ENCODE measurements at regions not wholly inside any gene's neighbourhood (a gene's known extent, or its start where the extent isn't known, plus 50 kb on each side); places are given as distances from the start of the nearest gene placed in this dataset.

DNA sequence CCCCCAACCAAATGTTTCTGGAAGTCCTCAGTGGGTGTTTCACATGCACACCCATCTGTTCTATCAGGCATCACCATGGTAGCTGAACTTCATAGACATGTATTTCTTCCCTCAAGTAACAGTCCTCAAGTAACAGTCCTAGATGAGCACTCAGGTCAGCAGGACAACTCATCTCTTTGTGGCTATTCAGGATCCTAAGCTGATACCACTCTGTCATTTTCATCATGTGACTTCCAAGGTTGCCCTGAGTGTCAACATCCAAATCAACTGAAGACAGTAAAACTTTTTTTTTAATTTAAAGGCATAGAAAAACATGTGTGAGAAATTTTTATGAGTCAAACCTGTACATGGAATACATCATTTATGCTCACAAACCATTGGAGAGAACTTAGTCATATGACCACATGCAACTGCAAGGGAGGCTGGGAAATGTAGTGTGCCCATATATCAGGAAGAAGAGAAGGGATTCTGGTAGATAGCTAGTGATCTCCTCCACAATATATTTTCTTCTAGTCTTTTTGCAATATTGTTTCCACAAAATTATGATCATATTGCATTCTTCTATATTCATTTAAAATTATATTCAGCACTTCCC, 64.2 kb upstream of the FST start:
- no peak overlapping the region for H2AFZ ChIP-seq (ENCODE audit: low read length)
- H3K79me2 ChIP-seq (ENCODE audit: insufficient read depth, low read length), result no peaks in the 10 kb centered on the region
- no peaks in the 10 kb centered on the region for H3K27me3 ChIP-seq (ENCODE audit: insufficient read depth, low read length)
- no peak overlapping the region for H3K4me3 ChIP-seq (ENCODE audit: insufficient read depth, low read length)
- peaks cover 21% of the 10 kb centered on the region for H3K4me1 ChIP-seq (ENCODE audit: insufficient read depth, low read length)
- TF ChIP-seq, protein P1, sequence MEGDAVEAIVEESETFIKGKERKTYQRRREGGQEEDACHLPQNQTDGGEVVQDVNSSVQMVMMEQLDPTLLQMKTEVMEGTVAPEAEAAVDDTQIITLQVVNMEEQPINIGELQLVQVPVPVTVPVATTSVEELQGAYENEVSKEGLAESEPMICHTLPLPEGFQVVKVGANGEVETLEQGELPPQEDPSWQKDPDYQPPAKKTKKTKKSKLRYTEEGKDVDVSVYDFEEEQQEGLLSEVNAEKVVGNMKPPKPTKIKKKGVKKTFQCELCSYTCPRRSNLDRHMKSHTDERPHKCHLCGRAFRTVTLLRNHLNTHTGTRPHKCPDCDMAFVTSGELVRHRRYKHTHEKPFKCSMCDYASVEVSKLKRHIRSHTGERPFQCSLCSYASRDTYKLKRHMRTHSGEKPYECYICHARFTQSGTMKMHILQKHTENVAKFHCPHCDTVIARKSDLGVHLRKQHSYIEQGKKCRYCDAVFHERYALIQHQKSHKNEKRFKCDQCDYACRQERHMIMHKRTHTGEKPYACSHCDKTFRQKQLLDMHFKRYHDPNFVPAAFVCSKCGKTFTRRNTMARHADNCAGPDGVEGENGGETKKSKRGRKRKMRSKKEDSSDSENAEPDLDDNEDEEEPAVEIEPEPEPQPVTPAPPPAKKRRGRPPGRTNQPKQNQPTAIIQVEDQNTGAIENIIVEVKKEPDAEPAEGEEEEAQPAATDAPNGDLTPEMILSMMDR (IDR thresholded peaks at IDR 0.05; ENCODE audit: extremely low read depth, low read depth, low read length), result no peak
- no peaks in the 10 kb centered on the region for H3K36me3 ChIP-seq (ENCODE audit: insufficient read depth, low read length)
- no peaks in the 10 kb centered on the region for H3K9me3 ChIP-seq (ENCODE audit: low read depth, low read length)
- no peaks in the 10 kb centered on the region for H4K20me1 ChIP-seq (ENCODE audit: insufficient read depth, low read length)
- H3K4me2 ChIP-seq (ENCODE audit: insufficient read depth, low read length), result no peak overlapping the region
- no peak for DNase-seq (ENCODE audit: insufficient read length, low spot score, missing footprints)
- H3K27ac ChIP-seq (ENCODE audit: low read depth, low read length), result no peak overlapping the region

DNA sequence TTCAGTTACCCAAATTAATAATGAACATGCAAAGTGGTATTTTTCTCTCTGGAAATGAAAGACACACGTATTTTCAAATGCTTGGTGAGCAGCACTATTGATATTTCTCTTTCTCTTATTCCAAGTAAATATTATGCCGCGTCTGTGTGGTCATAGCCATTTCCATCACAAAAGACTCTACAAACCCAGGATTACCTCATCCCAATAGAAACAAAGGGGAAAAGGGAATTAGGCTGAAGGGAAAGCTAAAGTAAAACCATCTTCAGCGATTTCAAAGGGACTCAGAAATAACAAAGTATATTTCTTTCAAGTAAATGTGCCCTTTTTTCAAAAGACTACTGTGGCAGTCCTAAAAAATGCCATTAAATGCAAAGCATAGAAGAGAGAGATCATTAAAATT, 62.0 kb upstream of the FST start:
- no peaks in the 10 kb centered on the region for H3K27me3 ChIP-seq (ENCODE audit: insufficient read depth, low read length)
- peaks cover 33% of the 10 kb centered on the region for H3K4me1 ChIP-seq (ENCODE audit: insufficient read depth, low read length)
- no peaks in the 10 kb centered on the region for H4K20me1 ChIP-seq (ENCODE audit: insufficient read depth, low read length)
- TF ChIP-seq, protein P1 (IDR thresholded peaks at IDR 0.05; ENCODE audit: extremely low read depth, low read depth, low read length), result no peak
- H3K36me3 ChIP-seq (ENCODE audit: insufficient read depth, low read length), result no peaks in the 10 kb centered on the region
- peak overlapping the region; percentile 68 for H3K4me2 ChIP-seq (ENCODE audit: insufficient read depth, low read length)
- H2AFZ ChIP-seq (ENCODE audit: low read length), result no peak overlapping the region
- no peaks in the 10 kb centered on the region for H3K9me3 ChIP-seq (ENCODE audit: low read depth, low read length)
- no peak for DNase-seq (ENCODE audit: insufficient read length, low spot score, missing footprints)
- H3K4me3 ChIP-seq (ENCODE audit: insufficient read depth, low read length), result peak overlapping the region; percentile 6
- H3K27ac ChIP-seq (ENCODE audit: low read depth, low read length), result peak overlapping the region; percentile 99
- no peaks in the 10 kb centered on the region for H3K79me2 ChIP-seq (ENCODE audit: insufficient read depth, low read length)

DNA sequence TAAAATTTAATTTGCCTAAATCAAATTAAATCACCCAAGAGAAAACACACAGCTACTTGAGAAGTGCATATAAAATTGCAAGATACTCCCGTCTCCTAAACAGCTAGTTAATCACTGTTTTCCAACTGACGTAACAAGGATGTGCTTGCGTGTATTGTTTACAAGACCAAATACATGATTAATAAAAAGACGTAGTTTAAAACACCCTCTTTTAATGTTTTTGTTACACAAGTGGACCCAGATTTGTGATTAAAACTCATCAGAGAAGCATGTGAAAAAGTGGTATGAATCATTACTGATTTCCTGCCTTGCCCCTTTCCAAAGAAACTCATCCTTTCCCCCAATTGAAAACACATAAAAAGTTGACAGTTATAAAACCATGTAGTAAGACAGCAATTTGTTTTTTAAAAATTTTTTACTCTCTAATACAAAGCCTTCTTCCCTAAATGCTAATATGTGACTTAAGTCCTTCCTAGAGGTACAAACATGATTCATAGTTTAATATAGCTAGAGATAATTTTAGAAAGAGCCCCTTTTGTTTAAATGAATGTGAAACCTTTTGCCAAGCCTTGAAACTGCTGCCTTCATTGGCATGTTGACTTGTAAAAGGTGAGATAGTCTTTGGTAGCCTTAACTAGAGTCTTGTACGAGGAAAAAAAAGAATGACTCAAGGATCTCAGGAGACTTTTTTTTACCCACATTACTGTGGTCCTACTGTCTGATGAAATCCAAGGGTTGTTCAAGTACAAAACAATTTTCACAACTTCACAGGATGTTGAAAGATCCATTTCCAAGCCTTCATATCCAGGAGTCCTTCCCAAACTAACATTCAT, 61.4 kb upstream of the FST start:
- H2AFZ ChIP-seq (ENCODE audit: low read length), result no peak overlapping the region
- H3K4me1 ChIP-seq (ENCODE audit: insufficient read depth, low read length), result peaks cover 39% of the 10 kb centered on the region

DNA sequence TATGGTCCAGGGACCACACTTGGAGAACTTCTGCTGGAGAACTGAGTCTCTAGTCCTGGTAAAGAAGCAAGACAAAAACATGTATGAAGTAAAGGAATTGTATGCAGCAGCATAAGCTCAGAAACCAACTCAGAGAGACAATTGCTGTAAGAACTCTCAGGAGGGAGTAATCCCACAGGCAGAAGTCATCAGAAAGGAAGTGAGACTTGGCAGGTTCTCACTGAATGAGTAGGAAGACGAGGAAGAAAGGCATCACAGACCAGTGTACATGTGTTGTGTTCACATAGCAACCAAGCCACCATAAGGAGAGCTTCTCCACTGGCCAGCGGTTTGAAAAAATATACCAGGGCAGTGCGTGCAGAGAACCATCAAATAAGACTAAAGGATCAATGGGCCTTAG, 57.9 kb upstream of the FST start:
- peak overlapping the region; percentile 89 for H3K27ac ChIP-seq (ENCODE audit: low read depth, low read length)
- no peak overlapping the region for H3K4me2 ChIP-seq (ENCODE audit: insufficient read depth, low read length)
- no peak overlapping the region for H2AFZ ChIP-seq (ENCODE audit: low read length)
- H3K27me3 ChIP-seq (ENCODE audit: insufficient read depth, low read length), result no peaks in the 10 kb centered on the region
- TF ChIP-seq, protein P1 (IDR thresholded peaks at IDR 0.05; ENCODE audit: extremely low read depth, low read depth, low read length), result no peak
- DNase-seq (ENCODE audit: insufficient read length, low spot score, missing footprints), result no peak
- H3K79me2 ChIP-seq (ENCODE audit: insufficient read depth, low read length), result no peaks in the 10 kb centered on the region
- no peaks in the 10 kb centered on the region for H4K20me1 ChIP-seq (ENCODE audit: insufficient read depth, low read length)
- no peaks in the 10 kb centered on the region for H3K36me3 ChIP-seq (ENCODE audit: insufficient read depth, low read length)
- H3K4me3 ChIP-seq (ENCODE audit: insufficient read depth, low read length), result no peak overlapping the region
- H3K4me1 ChIP-seq (ENCODE audit: insufficient read depth, low read length), result peaks cover 60% of the 10 kb centered on the region
- no peaks in the 10 kb centered on the region for H3K9me3 ChIP-seq (ENCODE audit: low read depth, low read length)

More for the DNA sequence above, 61.4 kb upstream of the FST start:
- peak overlapping the region; percentile 99 for H3K27ac ChIP-seq (ENCODE audit: low read depth, low read length)
- H3K9me3 ChIP-seq (ENCODE audit: low read depth, low read length), result no peaks in the 10 kb centered on the region
- H3K4me2 ChIP-seq (ENCODE audit: insufficient read depth, low read length), result peak overlapping the region; percentile 68
- no peaks in the 10 kb centered on the region for H3K27me3 ChIP-seq (ENCODE audit: insufficient read depth, low read length)
- TF ChIP-seq, protein P1 (IDR thresholded peaks at IDR 0.05; ENCODE audit: extremely low read depth, low read depth, low read length), result no peak
- no peaks in the 10 kb centered on the region for H3K36me3 ChIP-seq (ENCODE audit: insufficient read depth, low read length)
- H3K79me2 ChIP-seq (ENCODE audit: insufficient read depth, low read length), result no peaks in the 10 kb centered on the region
- no peaks in the 10 kb centered on the region for H4K20me1 ChIP-seq (ENCODE audit: insufficient read depth, low read length)
- no peak overlapping the region for H3K4me3 ChIP-seq (ENCODE audit: insufficient read depth, low read length)
- peak; percentile 75 for DNase-seq (ENCODE audit: insufficient read length, low spot score, missing footprints)

Data from osteoblast (primary cell).